Chondrocyte (in vitro differentiated cells): ENCODE measurements at regions not wholly inside any gene's neighbourhood (a gene's known extent, or its start where the extent isn't known, plus 50 kb on each side); places are given as distances from the start of the nearest gene placed in this dataset.

Experiments
- DNase-seq: peaks from one replicate; pipeline ENCODE4 v3.0.0; 2021; ENCODE audit warnings: mixed read lengths, low spot score
- H3K27ac Mint-ChIP-seq: one replicate; pipeline ENCODE4 v1.8.0; 2021; ENCODE audit warnings: mild to moderate bottlenecking, moderate library complexity, mixed read lengths; ENCODE audit not compliant: unreplicated experiment
- H3K27me3 Mint-ChIP-seq: 2 replicates; pipeline ENCODE4 v1.8.0; 2021; ENCODE audit warnings: low read depth, mixed read lengths
- H3K36me3 Mint-ChIP-seq: 2 replicates; pipeline ENCODE4 v1.8.0; 2021; ENCODE audit warnings: low read depth, mixed read lengths
- H3K4me1 Mint-ChIP-seq: 2 replicates; pipeline ENCODE4 v1.8.0; 2021; ENCODE audit warnings: low read depth, mild to moderate bottlenecking, mixed read lengths
- H3K4me3 Mint-ChIP-seq: one replicate; pipeline ENCODE4 v1.8.0; 2021; ENCODE audit warnings: mild to moderate bottlenecking, moderate library complexity, mixed read lengths; ENCODE audit not compliant: unreplicated experiment
- H3K9me3 Mint-ChIP-seq: 2 replicates; pipeline ENCODE4 v1.8.0; 2021; ENCODE audit warnings: low read depth, mixed read lengths
- CTCF ChIP-seq: fragments of 200-600 bp; sonication (generic); IDR thresholded peaks from 2 replicates; pipeline ENCODE4 v1.5.0; 2021; ENCODE audit warnings: antibody characterized with exemption, mild to moderate bottlenecking, moderate library complexity

GRCh38 chr2:175323162-175323561, 141.7 kb upstream of the ATP5MC3 start:
- Mint-ChIP-seq H3K36me3 (no peaks in the 10 kb centered on the region), H3K4me1 (no peaks in the 10 kb centered on the region), H3K27ac (no peak overlapping the region), H3K4me3 (no peak overlapping the region), H3K27me3 (peaks cover 7% of the 10 kb centered on the region), H3K9me3 (peaks cover 20% of the 10 kb centered on the region)
- no peak for TF ChIP-seq CTCF
- no peak for DNase-seq

GRCh38 chr2:175318542-175318941, 137.0 kb upstream of the ATP5MC3 start:
- H3K36me3 Mint-ChIP-seq: no peaks in the 10 kb centered on the region
- H3K4me1 Mint-ChIP-seq: no peaks in the 10 kb centered on the region
- DNase-seq: no peak
- no peak for TF ChIP-seq CTCF
- no peaks in the 10 kb centered on the region for H3K9me3 Mint-ChIP-seq
- H3K27me3 Mint-ChIP-seq: peaks cover 17% of the 10 kb centered on the region
- H3K4me3 Mint-ChIP-seq: no peak overlapping the region
- no peak overlapping the region for H3K27ac Mint-ChIP-seq

GRCh38 chr2:175317751-175318150, 136.2 kb upstream of the ATP5MC3 start:
- H3K9me3 Mint-ChIP-seq: no peaks in the 10 kb centered on the region
- H3K36me3 Mint-ChIP-seq: no peaks in the 10 kb centered on the region
- no peak for DNase-seq
- no peaks in the 10 kb centered on the region for H3K4me1 Mint-ChIP-seq
- no peak overlapping the region for H3K27ac Mint-ChIP-seq
- H3K27me3 Mint-ChIP-seq: peaks cover 22% of the 10 kb centered on the region
- TF ChIP-seq CTCF: no peak
- H3K4me3 Mint-ChIP-seq: no peak overlapping the region

- Mint-ChIP-seq H3K36me3 (no peaks in the 10 kb centered on the region), H3K27ac (no peak overlapping the region), H3K9me3 (no peaks in the 10 kb centered on the region), H3K4me1 (no peaks in the 10 kb centered on the region), H3K4me3 (no peak overlapping the region), H3K27me3 (peaks cover 34% of the 10 kb centered on the region)
- no peak for TF ChIP-seq CTCF
- no peak for DNase-seq
Observed at GRCh38 chr2:175312137-175312536, 130.6 kb upstream of the ATP5MC3 start.

GRCh38 chr2:175310813-175311504, 129.4 kb upstream of the ATP5MC3 start:
- no peaks in the 10 kb centered on the region for H3K4me1 Mint-ChIP-seq
- TF ChIP-seq CTCF: no peak
- no peak for DNase-seq

More at GRCh38 chr2:175310813-175311504, 129.4 kb upstream of the ATP5MC3 start:
- no peak overlapping the region for H3K4me3 Mint-ChIP-seq
- H3K27ac Mint-ChIP-seq: no peak overlapping the region
- peaks cover 34% of the 10 kb centered on the region for H3K27me3 Mint-ChIP-seq
- H3K9me3 Mint-ChIP-seq: no peaks in the 10 kb centered on the region
- no peaks in the 10 kb centered on the region for H3K36me3 Mint-ChIP-seq
